Endothelial cell of umbilical vein (primary cell): ENCODE measurements at regions not wholly inside any gene's neighbourhood (a gene's known extent, or its start where the extent isn't known, plus 50 kb on each side); places are given as distances from the start of the nearest gene placed in this dataset.

Source experiments
- BruUV-seq: library from RNA; stranded (reverse); fragments of 400-500 nt; replicated peaks from 2 replicates; lab custom pipeline; 2021; lab: Mats Ljungman, UMichigan
- CTCF ChIA-PET: fragments of 300-600, 350-600 bp; sonication (Branson Sonifier 250); formaldehyde crosslinking; loops from one replicate; lab custom pipeline; 2021; ENCODE audit warnings: antibody characterized with exemption, inconsistent platforms; lab: Charles Lee
- POLR2A ChIA-PET: fragments of 300-600, 350-600 bp; sonication (Branson Sonifier 250); formaldehyde crosslinking; loops from one replicate; lab custom pipeline; 2021; ENCODE audit warnings: antibody characterized with exemption, inconsistent platforms; lab: Charles Lee
- DNase-seq: peaks from one replicate; pipeline ENCODE4 v3.0.0-alpha.2; 2011; ENCODE audit warnings: low read depth, low spot score
- FAIRE-seq: peaks from 2 replicates; lab custom pipeline; 2011; peaks lifted over from hg19 to GRCh38; lab: Jason Lieb, UNC
- H2AFZ ChIP-seq: 2 replicates; pipeline ENCODE4 v1.6.0; 2012; ENCODE audit warnings: low read depth, low read length, control low read depth, inconsistent platforms
- H3K27ac ChIP-seq: 2 replicates; pipeline ENCODE4 v1.5.1; 2011; ENCODE audit warnings: low read depth, mild to moderate bottlenecking, control low read depth, low read length, moderate library complexity; ENCODE audit not compliant: insufficient read depth
- H3K27me3 ChIP-seq, 2 experiments: 2 replicates each; pipeline versions ENCODE4 v1.6.0 to v1.6.1; 2011; ENCODE audit warnings: low read length in 2 of 2, mixed read lengths in 1 of 2; ENCODE audit not compliant: control insufficient read depth in 2 of 2, insufficient read depth in 2 of 2
- H3K36me3 ChIP-seq, 2 experiments: 2 replicates in 1 of 2; 3 replicates in 1 of 2; pipeline ENCODE4 v1.5.1; 2011; ENCODE audit warnings: low read length in 2 of 2, mild to moderate bottlenecking in 1 of 2, moderate library complexity in 1 of 2; ENCODE audit not compliant: control insufficient read depth in 2 of 2, insufficient read depth in 2 of 2; ENCODE audit errors: extremely low read depth in 1 of 2
- H3K4me1 ChIP-seq: 3 replicates; pipeline ENCODE4 v1.5.1; 2011; ENCODE audit warnings: mild to moderate bottlenecking, low read length; ENCODE audit not compliant: control insufficient read depth, insufficient read depth; ENCODE audit errors: extremely low read depth
- H3K4me2 ChIP-seq: 2 replicates; pipeline ENCODE4 v1.6.1; 2011; ENCODE audit warnings: low read length, control low read depth, mixed read lengths; ENCODE audit not compliant: insufficient read depth
- H3K4me3 ChIP-seq, 3 experiments: fragments of 200-600 bp in 1 of 3; sonication (generic), shearing (Covaris generic) in 1 of 3; replicated peaks in 1 of 3; 2 replicates each; pipeline ENCODE4 v1.5.1; 2011 to 2016; ENCODE audit warnings: control low read depth in 3 of 3, low read length in 3 of 3, mild to moderate bottlenecking in 2 of 3, inconsistent platforms in 1 of 3, low read depth in 1 of 3, moderate library complexity in 1 of 3; ENCODE audit not compliant: insufficient read depth in 1 of 3
- H3K79me2 ChIP-seq: 2 replicates; pipeline ENCODE4 v1.6.0; 2012; ENCODE audit warnings: low read length, inconsistent platforms; ENCODE audit not compliant: control insufficient read depth, insufficient read depth
- H3K9ac ChIP-seq: replicated peaks from 2 replicates; pipeline ENCODE3; 2011; ENCODE audit warnings: low read length, control low read depth; ENCODE audit not compliant: insufficient read depth; ENCODE audit errors: extremely low read depth
- H3K9me1 ChIP-seq: replicated peaks from 3 replicates; pipeline ENCODE4 v1.6.0; 2011; ENCODE audit warnings: mild to moderate bottlenecking, low read length; ENCODE audit not compliant: control insufficient read depth, insufficient read depth; ENCODE audit errors: extremely low read depth
- H3K9me3 ChIP-seq: replicated peaks from 2 replicates; pipeline ENCODE4 v1.5.1; 2012; ENCODE audit warnings: low read length, inconsistent platforms; ENCODE audit not compliant: control insufficient read depth, insufficient read depth
- H4K20me1 ChIP-seq: replicated peaks from 2 replicates; pipeline ENCODE3; 2011; ENCODE audit warnings: mild to moderate bottlenecking, low read length; ENCODE audit not compliant: control insufficient read depth, insufficient read depth; ENCODE audit errors: extremely low read depth
- EZH2 ChIP-seq: IDR thresholded peaks from 2 replicates; pipeline ENCODE4 v1.6.1; 2012; ENCODE audit warnings: borderline replicate concordance, low read depth, mild to moderate bottlenecking, moderate library complexity, low read length, inconsistent platforms; ENCODE audit not compliant: severe bottlenecking
- FOS ChIP-seq: IDR thresholded peaks from 2 replicates; pipeline ENCODE4 v1.6.1; 2011; ENCODE audit warnings: mild to moderate bottlenecking, low read length, moderate library complexity, borderline replicate concordance; ENCODE audit not compliant: insufficient read depth
- GATA2 ChIP-seq: IDR thresholded peaks from 2 replicates; pipeline ENCODE4 v1.7.0; 2011; ENCODE audit warnings: low read depth, mild to moderate bottlenecking, moderate library complexity, mixed read lengths, low read length; ENCODE audit not compliant: insufficient read length, insufficient read depth
- JUN ChIP-seq: IDR thresholded peaks from 2 replicates; pipeline ENCODE4 v1.6.1; 2011; ENCODE audit warnings: borderline replicate concordance, low read depth; ENCODE audit not compliant: insufficient read length, insufficient read depth
- MYC ChIP-seq: IDR thresholded peaks from one replicate; pipeline ENCODE4 v1.6.1; 2011; ENCODE audit warnings: mild to moderate bottlenecking, low read depth, low read length
- POLR2A ChIP-seq: IDR thresholded peaks from 2 replicates; pipeline ENCODE4 v1.6.1; 2012; ENCODE audit warnings: low read depth, mild to moderate bottlenecking, control low read depth, low read length
- POLR2AphosphoS5 ChIP-seq: IDR thresholded peaks from 2 replicates; pipeline ENCODE4 v1.6.1; 2012; ENCODE audit warnings: low read depth, mild to moderate bottlenecking, control low read depth, low read length, moderate library complexity; ENCODE audit not compliant: insufficient read depth
- dilution Hi-C: fragments of 300-500 bp; cut with MboI; formaldehyde crosslinking; loops from one replicate; pipeline ENCODE4 v1.15.0; 2019; ENCODE audit warnings: low sequenced_read_pairs; ENCODE audit not compliant: extremely low pct_ligation_motif_present
- intact Hi-C: fragments of 100-400 bp; cut with micrococcal nuclease; formaldehyde crosslinking; loops from one replicate; pipeline ENCODE4 v1.10.0; 2022
- TF ChIP-seq, protein P1 (sequence below), 2 donors: IDR thresholded peaks; 1 replicate in 1 of 2; 2 replicates in 1 of 2; pipeline ENCODE4 v1.5.1; 2011; ENCODE audit warnings: low read length in 2 of 2, mild to moderate bottlenecking in 2 of 2, moderate library complexity in 2 of 2, control low read depth in 1 of 2, inconsistent platforms in 1 of 2, low read depth in 1 of 2; ENCODE audit not compliant: insufficient read depth in 1 of 2; ENCODE audit errors: extremely low read depth in 1 of 2
- TF ChIP-seq, protein P2 (sequence below): IDR thresholded peaks from 2 replicates; pipeline ENCODE4 v1.6.1; 2011; ENCODE audit not compliant: insufficient read depth, insufficient read length

DNA sequence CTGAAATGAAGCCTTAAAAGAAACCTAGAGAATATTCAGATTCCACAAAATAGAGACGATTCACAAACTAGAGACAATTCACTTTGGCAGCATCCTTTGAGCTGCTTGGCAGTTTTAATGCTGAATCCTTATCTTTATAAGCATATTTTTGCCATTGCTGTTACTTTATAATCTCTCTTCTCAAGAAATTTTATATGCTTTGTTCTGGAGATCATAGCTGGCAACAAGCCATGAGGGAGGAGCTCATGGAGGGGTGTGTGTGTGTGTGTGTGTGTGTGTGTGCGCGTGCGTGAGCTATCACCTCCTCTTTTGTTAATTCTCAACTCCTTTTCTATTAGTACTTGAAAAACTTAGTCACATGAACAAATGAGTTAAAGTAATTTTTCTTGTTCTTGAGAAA lies 495.0 kb upstream of the RGMA start:
- H2AFZ ChIP-seq, result no peak overlapping the region
- TF ChIP-seq JUN, result no peak
- BruUV-seq, result no TSS peak
- ChIA-PET POLR2A (no interaction called here), CTCF (no interaction called here)
- H3K4me2 ChIP-seq, result no peak overlapping the region
- intact Hi-C loops (no loop called here), dilution Hi-C loops (no loop called here)
- H4K20me1 ChIP-seq, result no peaks in the 10 kb centered on the region
- no peaks in the 10 kb centered on the region for H3K9me3 ChIP-seq
- H3K9ac ChIP-seq, result no peak overlapping the region
- H3K9me1 ChIP-seq, result no peaks in the 10 kb centered on the region
- no peak overlapping the region for H3K4me3 ChIP-seq
- H3K27me3 ChIP-seq, result no peaks in the 10 kb centered on the region
- no peaks in the 10 kb centered on the region for H3K79me2 ChIP-seq
- no peak overlapping the region for H3K27ac ChIP-seq
- no peak for DNase-seq
- no peaks in the 10 kb centered on the region for H3K4me1 ChIP-seq
- H3K36me3 ChIP-seq, result no peaks in the 10 kb centered on the region
- no peak for FAIRE-seq

DNA sequence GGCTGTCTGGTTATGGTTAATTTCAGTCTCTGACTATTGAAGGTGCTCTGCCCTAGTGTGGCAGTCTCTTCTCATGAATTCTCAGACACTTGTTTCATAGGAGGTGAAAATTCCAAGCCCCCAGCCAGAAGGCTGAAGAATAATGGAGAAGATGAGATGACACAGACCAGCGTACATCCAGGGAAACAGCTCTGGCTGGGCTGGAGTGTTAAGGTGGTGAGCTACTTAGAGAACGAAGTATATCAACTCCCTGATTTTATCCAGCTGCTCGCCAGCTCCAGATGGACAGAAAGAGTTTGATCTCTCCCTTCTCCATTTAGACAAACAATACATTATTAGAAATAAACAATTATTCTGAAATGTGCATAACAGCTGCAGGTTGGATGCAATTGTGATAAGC lies 494.5 kb upstream of the RGMA start:
- Histone ChIP-seq H3K9me3 (no peaks in the 10 kb centered on the region), H3K4me2 (no peak overlapping the region), H4K20me1 (no peaks in the 10 kb centered on the region), H3K9ac (no peak overlapping the region), H3K27me3 (no peaks in the 10 kb centered on the region), H3K4me3 (no peak overlapping the region), H3K9me1 (no peaks in the 10 kb centered on the region), H3K4me1 (no peaks in the 10 kb centered on the region), H3K27ac (no peak overlapping the region), H3K79me2 (no peaks in the 10 kb centered on the region), H2AFZ (no peak overlapping the region), H3K36me3 (no peaks in the 10 kb centered on the region)
- FAIRE-seq, result no peak
- intact Hi-C loops (no loop called here), dilution Hi-C loops (no loop called here)
- DNase-seq, result no peak
- no TSS peak for BruUV-seq
- ChIA-PET CTCF (no interaction called here), POLR2A (no interaction called here)
- TF ChIP-seq FOS, result no peak
- TF ChIP-seq EZH2, result no peak
- TF ChIP-seq, protein P1, sequence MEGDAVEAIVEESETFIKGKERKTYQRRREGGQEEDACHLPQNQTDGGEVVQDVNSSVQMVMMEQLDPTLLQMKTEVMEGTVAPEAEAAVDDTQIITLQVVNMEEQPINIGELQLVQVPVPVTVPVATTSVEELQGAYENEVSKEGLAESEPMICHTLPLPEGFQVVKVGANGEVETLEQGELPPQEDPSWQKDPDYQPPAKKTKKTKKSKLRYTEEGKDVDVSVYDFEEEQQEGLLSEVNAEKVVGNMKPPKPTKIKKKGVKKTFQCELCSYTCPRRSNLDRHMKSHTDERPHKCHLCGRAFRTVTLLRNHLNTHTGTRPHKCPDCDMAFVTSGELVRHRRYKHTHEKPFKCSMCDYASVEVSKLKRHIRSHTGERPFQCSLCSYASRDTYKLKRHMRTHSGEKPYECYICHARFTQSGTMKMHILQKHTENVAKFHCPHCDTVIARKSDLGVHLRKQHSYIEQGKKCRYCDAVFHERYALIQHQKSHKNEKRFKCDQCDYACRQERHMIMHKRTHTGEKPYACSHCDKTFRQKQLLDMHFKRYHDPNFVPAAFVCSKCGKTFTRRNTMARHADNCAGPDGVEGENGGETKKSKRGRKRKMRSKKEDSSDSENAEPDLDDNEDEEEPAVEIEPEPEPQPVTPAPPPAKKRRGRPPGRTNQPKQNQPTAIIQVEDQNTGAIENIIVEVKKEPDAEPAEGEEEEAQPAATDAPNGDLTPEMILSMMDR (IDR thresholded peaks at IDR 0.05; ENCODE audit: extremely low read depth in 1 of 2, insufficient read depth in 1 of 2, low read depth in 1 of 2, low read length in 2 of 2), result no peak
- TF ChIP-seq, protein P2, sequence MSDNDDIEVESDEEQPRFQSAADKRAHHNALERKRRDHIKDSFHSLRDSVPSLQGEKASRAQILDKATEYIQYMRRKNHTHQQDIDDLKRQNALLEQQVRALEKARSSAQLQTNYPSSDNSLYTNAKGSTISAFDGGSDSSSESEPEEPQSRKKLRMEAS, result no peak
- TF ChIP-seq MYC, result no peak
- no peak for TF ChIP-seq POLR2A
- TF ChIP-seq GATA2, result no peak
- TF ChIP-seq JUN, result no peak
- TF ChIP-seq POLR2AphosphoS5, result no peak
